NT2/D1 (cell line): ENCODE measurements at regions not wholly inside any gene's neighbourhood (a gene's known extent, or its start where the extent isn't known, plus 50 kb on each side); places are given as distances from the start of the nearest gene placed in this dataset.

Experiments
- SUZ12 ChIP-seq: IDR thresholded peaks from 2 replicates; pipeline ENCODE4 v1.6.1; 2011; ENCODE audit not compliant: insufficient read length, insufficient read depth; ENCODE audit errors: extremely low read depth
- YY1 ChIP-seq: IDR thresholded peaks from 2 replicates; pipeline ENCODE4 v1.6.1; 2011; ENCODE audit not compliant: insufficient read length, insufficient read depth
- ZNF274 ChIP-seq: IDR thresholded peaks from 2 replicates; pipeline ENCODE4 v1.6.1; 2011; ENCODE audit warnings: mild to moderate bottlenecking, low read depth, low read length

- TF ChIP-seq YY1 (no peak), ZNF274 (no peak), SUZ12 (no peak)
Measured at GRCh38 chr1:208336137-208336518, 91.9 kb upstream of the PLXNA2 start.
